CD8-positive, alpha-beta memory T cell (primary cell): ENCODE measurements at regions not wholly inside any gene's neighbourhood (a gene's known extent, or its start where the extent isn't known, plus 50 kb on each side); places are given as distances from the start of the nearest gene placed in this dataset.

ENCODE experiments used
- CTCF ChIA-PET: fragments of 350-600 bp; sonication (Branson Sonifier 250); formaldehyde crosslinking; loops from one replicate; lab custom pipeline; 2021; ENCODE audit warnings: antibody characterized with exemption; lab: Charles Lee
- POLR2A ChIA-PET: fragments of 350-600 bp; sonication (Branson Sonifier 250); formaldehyde crosslinking; loops from one replicate; lab custom pipeline; 2021; ENCODE audit warnings: antibody characterized with exemption; lab: Charles Lee
- DNase-seq, 5 donors: peaks; one replicate each; pipeline versions ENCODE4 v3.0.0 to v3.0.0-alpha.2; 2020 to 2022; ENCODE audit warnings: mixed read lengths in 1 of 5
- H3K27ac ChIP-seq: one replicate; pipeline ENCODE4 v1.7.0; 2013; ENCODE audit warnings: low read depth, mild to moderate bottlenecking, low read length, moderate library complexity
- H3K27me3 ChIP-seq: 2 replicates; pipeline ENCODE4 v1.7.0; 2013; ENCODE audit warnings: low read length, mild to moderate bottlenecking; ENCODE audit not compliant: insufficient read depth, poor library complexity, severe bottlenecking
- H3K36me3 ChIP-seq: 2 replicates; pipeline ENCODE4 v1.7.0; 2013; ENCODE audit warnings: mild to moderate bottlenecking, low read length, moderate library complexity; ENCODE audit not compliant: insufficient read depth
- H3K4me1 ChIP-seq: 2 replicates; pipeline ENCODE4 v1.7.0; 2013; ENCODE audit warnings: mild to moderate bottlenecking, low read length, moderate library complexity; ENCODE audit not compliant: insufficient read depth
- H3K4me3 ChIP-seq: 2 replicates; pipeline ENCODE4 v1.7.0; 2013; ENCODE audit warnings: mild to moderate bottlenecking, low read length
- H3K9me3 ChIP-seq: 2 replicates; pipeline ENCODE4 v1.7.0; 2013; ENCODE audit warnings: mild to moderate bottlenecking, low read length
- H3K27ac Mint-ChIP-seq, 8 donors: one replicate each; pipeline ENCODE4 v1.8.0; 2020 to 2021; ENCODE audit warnings: mixed read lengths in 8 of 8, mild to moderate bottlenecking in 6 of 8, inconsistent platforms in 3 of 8, moderate library complexity in 3 of 8
- H3K27me3 Mint-ChIP-seq, 2 donors: one replicate each; pipeline ENCODE4 v1.8.0; 2020 to 2021; ENCODE audit warnings: mixed read lengths in 2 of 2, mild to moderate bottlenecking in 1 of 2, moderate library complexity in 1 of 2
- H3K36me3 Mint-ChIP-seq, 3 donors: one replicate each; pipeline ENCODE4 v1.8.0; 2020 to 2021; ENCODE audit warnings: mixed read lengths in 3 of 3, inconsistent platforms in 1 of 3, mild to moderate bottlenecking in 1 of 3
- H3K4me1 Mint-ChIP-seq, 3 donors: one replicate each; pipeline ENCODE4 v1.8.0; 2020 to 2021; ENCODE audit warnings: mixed read lengths in 3 of 3, inconsistent platforms in 1 of 3, mild to moderate bottlenecking in 1 of 3
- H3K4me3 Mint-ChIP-seq, 7 donors: one replicate each; pipeline ENCODE4 v1.8.0; 2020 to 2021; ENCODE audit warnings: mixed read lengths in 7 of 7, mild to moderate bottlenecking in 6 of 7, moderate library complexity in 4 of 7, inconsistent platforms in 2 of 7
- H3K9me3 Mint-ChIP-seq, 5 donors: one replicate each; pipeline ENCODE4 v1.8.0; 2020 to 2022; ENCODE audit warnings: mixed read lengths in 5 of 5, mild to moderate bottlenecking in 3 of 5, moderate library complexity in 2 of 5, inconsistent platforms in 1 of 5

- Mint-ChIP-seq H3K36me3 (no peaks in the 10 kb centered on the region), H3K4me1 (no peaks in the 10 kb centered on the region), H3K4me3 (no peak overlapping the region), H3K27ac (no peak overlapping the region), H3K9me3 (peaks cover 0 to 17% (median 5%) of the 10 kb centered on the region in 5 donors), H3K27me3 (no peaks in the 10 kb centered on the region)
- Histone ChIP-seq H3K36me3 (no peaks in the 10 kb centered on the region), H3K9me3 (no peaks in the 10 kb centered on the region), H3K27me3 (no peaks in the 10 kb centered on the region), H3K4me1 (no peaks in the 10 kb centered on the region), H3K4me3 (no peak overlapping the region), H3K27ac (no peak overlapping the region)
- POLR2A ChIA-PET = no interaction called here
- CTCF ChIA-PET = no interaction called here
- DNase-seq = no peak
Observed at GRCh38 chr3:147007736-147008245, 398.6 kb downstream of the ZIC4 start.

GRCh38 chr3:147002721-147003120 is 397.6 kb upstream of the PLSCR5 start:
- Mint-ChIP-seq H3K27me3 (no peaks in the 10 kb centered on the region), H3K9me3 (peaks cover 0 to 30% (median 0%) of the 10 kb centered on the region in 5 donors), H3K4me1 (no peaks in the 10 kb centered on the region), H3K36me3 (no peaks in the 10 kb centered on the region), H3K4me3 (no peak overlapping the region), H3K27ac (no peak overlapping the region)
- H3K27ac ChIP-seq = no peak overlapping the region
- no peak for DNase-seq
- no peaks in the 10 kb centered on the region for H3K9me3 ChIP-seq
- no peaks in the 10 kb centered on the region for H3K27me3 ChIP-seq
- ChIA-PET POLR2A (no interaction called here), CTCF (no interaction called here)
- no peaks in the 10 kb centered on the region for H3K4me1 ChIP-seq
- no peak overlapping the region for H3K4me3 ChIP-seq
- no peaks in the 10 kb centered on the region for H3K36me3 ChIP-seq

- Histone ChIP-seq H3K9me3 (no peaks in the 10 kb centered on the region), H3K4me3 (no peak overlapping the region), H3K4me1 (no peaks in the 10 kb centered on the region), H3K36me3 (no peaks in the 10 kb centered on the region), H3K27ac (no peak overlapping the region), H3K27me3 (no peaks in the 10 kb centered on the region)
- H3K4me1 Mint-ChIP-seq = no peaks in the 10 kb centered on the region
- peaks cover 0 to 24% (median 2%) of the 10 kb centered on the region in 5 donors for H3K9me3 Mint-ChIP-seq
- no peak overlapping the region for H3K4me3 Mint-ChIP-seq
- DNase-seq = no peak
- no peak overlapping the region for H3K27ac Mint-ChIP-seq
- H3K27me3 Mint-ChIP-seq = no peaks in the 10 kb centered on the region
- ChIA-PET POLR2A (no interaction called here), CTCF (no interaction called here)
- no peaks in the 10 kb centered on the region for H3K36me3 Mint-ChIP-seq
Observed at GRCh38 chr3:147000274-147000673, 395.1 kb upstream of the PLSCR5 start.

- Histone ChIP-seq H3K4me1 (no peaks in the 10 kb centered on the region), H3K9me3 (no peaks in the 10 kb centered on the region), H3K4me3 (no peak overlapping the region), H3K27ac (no peak overlapping the region), H3K36me3 (no peaks in the 10 kb centered on the region), H3K27me3 (no peaks in the 10 kb centered on the region)
- no peaks in the 10 kb centered on the region for H3K36me3 Mint-ChIP-seq
- POLR2A ChIA-PET = no interaction called here
- CTCF ChIA-PET = no interaction called here
- H3K27me3 Mint-ChIP-seq = no peaks in the 10 kb centered on the region
- H3K4me3 Mint-ChIP-seq = no peak overlapping the region
- no peak for DNase-seq
- no peak overlapping the region for H3K27ac Mint-ChIP-seq
- no peaks in the 10 kb centered on the region for H3K4me1 Mint-ChIP-seq
- H3K9me3 Mint-ChIP-seq = peaks cover 2 to 31% (median 4%) of the 10 kb centered on the region in 5 donors
Observed at GRCh38 chr3:146991907-146992306, 386.8 kb upstream of the PLSCR5 start.

- no peak for DNase-seq
- Histone ChIP-seq H3K4me3 (no peak overlapping the region), H3K9me3 (no peaks in the 10 kb centered on the region), H3K4me1 (no peaks in the 10 kb centered on the region), H3K36me3 (no peaks in the 10 kb centered on the region), H3K27me3 (no peaks in the 10 kb centered on the region), H3K27ac (no peak overlapping the region)
- ChIA-PET POLR2A (no interaction called here), CTCF (no interaction called here)
- Mint-ChIP-seq H3K9me3 (peaks cover 0 to 19% (median 2%) of the 10 kb centered on the region in 5 donors), H3K36me3 (no peaks in the 10 kb centered on the region), H3K27ac (no peak overlapping the region), H3K27me3 (no peaks in the 10 kb centered on the region), H3K4me3 (no peak overlapping the region), H3K4me1 (no peaks in the 10 kb centered on the region)
Observed at GRCh38 chr3:146975476-146975875, 370.3 kb upstream of the PLSCR5 start.

- H3K4me1 Mint-ChIP-seq = no peaks in the 10 kb centered on the region
- H3K27me3 ChIP-seq = no peaks in the 10 kb centered on the region
- no peak for DNase-seq
- ChIA-PET CTCF (no interaction called here), POLR2A (no interaction called here)
- H3K27me3 Mint-ChIP-seq = no peaks in the 10 kb centered on the region
- H3K4me3 Mint-ChIP-seq = no peak overlapping the region
- no peak overlapping the region for H3K27ac ChIP-seq
- peaks cover 0 to 19% (median 2%) of the 10 kb centered on the region in 5 donors for H3K9me3 Mint-ChIP-seq
- no peaks in the 10 kb centered on the region for H3K9me3 ChIP-seq
- H3K27ac Mint-ChIP-seq = no peak overlapping the region
- no peaks in the 10 kb centered on the region for H3K36me3 Mint-ChIP-seq
- no peaks in the 10 kb centered on the region for H3K4me1 ChIP-seq
- no peaks in the 10 kb centered on the region for H3K36me3 ChIP-seq
- H3K4me3 ChIP-seq = no peak overlapping the region
Observed at GRCh38 chr3:146975032-146975431, 369.9 kb upstream of the PLSCR5 start.

- POLR2A ChIA-PET = no interaction called here
- H3K4me1 Mint-ChIP-seq = no peaks in the 10 kb centered on the region
- no peak overlapping the region for H3K4me3 ChIP-seq
- no peak overlapping the region for H3K27ac ChIP-seq
- H3K4me3 Mint-ChIP-seq = no peak overlapping the region
- no peak overlapping the region for H3K27ac Mint-ChIP-seq
- H3K4me1 ChIP-seq = no peaks in the 10 kb centered on the region
- H3K9me3 Mint-ChIP-seq = peaks cover 0 to 24% (median 2%) of the 10 kb centered on the region in 5 donors
- H3K27me3 Mint-ChIP-seq = no peaks in the 10 kb centered on the region
- no peaks in the 10 kb centered on the region for H3K9me3 ChIP-seq
- H3K36me3 Mint-ChIP-seq = no peaks in the 10 kb centered on the region
- CTCF ChIA-PET = no interaction called here
- no peaks in the 10 kb centered on the region for H3K36me3 ChIP-seq
- no peaks in the 10 kb centered on the region for H3K27me3 ChIP-seq
- no peak for DNase-seq
Observed at GRCh38 chr3:146974001-146974400, 368.9 kb upstream of the PLSCR5 start.

GRCh38 chr3:146972726-146973125 is 367.6 kb upstream of the PLSCR5 start:
- CTCF ChIA-PET = no interaction called here

GRCh38 chr3:146970236-146970635 is 365.1 kb upstream of the PLSCR5 start:
- POLR2A ChIA-PET = no interaction called here
- Mint-ChIP-seq H3K9me3 (peaks cover 0 to 25% (median 7%) of the 10 kb centered on the region in 5 donors), H3K27me3 (no peaks in the 10 kb centered on the region), H3K4me1 (no peaks in the 10 kb centered on the region), H3K4me3 (no peak overlapping the region), H3K27ac (no peak overlapping the region), H3K36me3 (no peaks in the 10 kb centered on the region)
- Histone ChIP-seq H3K36me3 (no peaks in the 10 kb centered on the region), H3K4me1 (no peaks in the 10 kb centered on the region), H3K27ac (no peak overlapping the region), H3K4me3 (no peak overlapping the region), H3K27me3 (no peaks in the 10 kb centered on the region), H3K9me3 (no peaks in the 10 kb centered on the region)
- DNase-seq = no peak
- CTCF ChIA-PET = no interaction called here

More at GRCh38 chr3:146972726-146973125, 367.6 kb upstream of the PLSCR5 start:
- no peak overlapping the region for H3K4me3 Mint-ChIP-seq
- H3K4me3 ChIP-seq = no peak overlapping the region
- no peak for DNase-seq
- H3K27me3 ChIP-seq = no peaks in the 10 kb centered on the region
- no peaks in the 10 kb centered on the region for H3K36me3 ChIP-seq
- H3K4me1 ChIP-seq = no peaks in the 10 kb centered on the region
- no peaks in the 10 kb centered on the region for H3K9me3 ChIP-seq
- no peak overlapping the region for H3K27ac Mint-ChIP-seq
- POLR2A ChIA-PET = no interaction called here
- no peak overlapping the region for H3K27ac ChIP-seq
- peaks cover 0 to 32% (median 2%) of the 10 kb centered on the region in 5 donors for H3K9me3 Mint-ChIP-seq
- no peaks in the 10 kb centered on the region for H3K27me3 Mint-ChIP-seq
- H3K4me1 Mint-ChIP-seq = no peaks in the 10 kb centered on the region
- no peaks in the 10 kb centered on the region for H3K36me3 Mint-ChIP-seq
